H1 (cell line): ENCODE measurements at regions not wholly inside any gene's neighbourhood (a gene's known extent, or its start where the extent isn't known, plus 50 kb on each side); places are given as distances from the start of the nearest gene placed in this dataset.

ENCODE experiments used
- CEBPB ChIP-seq: IDR thresholded peaks from 2 replicates; pipeline ENCODE4 v1.6.1; 2012; ENCODE audit warnings: low read depth, low read length
- EGR1 ChIP-seq: IDR thresholded peaks from 2 replicates; pipeline ENCODE4 v1.6.1; 2011; ENCODE audit warnings: low read depth, low read length, borderline replicate concordance
- EP300 ChIP-seq, 2 experiments: IDR thresholded peaks; 1 replicate in 1 of 2; 2 replicates in 1 of 2; pipeline ENCODE4 v1.6.1; 2011 to 2012; ENCODE audit warnings: low read depth in 2 of 2, low read length in 2 of 2, mild to moderate bottlenecking in 2 of 2, borderline replicate concordance in 1 of 2, inconsistent platforms in 1 of 2, moderate library complexity in 1 of 2
- NANOG ChIP-seq: IDR thresholded peaks from 2 replicates; pipeline ENCODE4 v1.6.1; 2011; ENCODE audit warnings: low read length, low read depth, mild to moderate bottlenecking, inconsistent platforms; ENCODE audit not compliant: insufficient read depth, poor library complexity, severe bottlenecking
- POLR2A ChIP-seq, 2 experiments: IDR thresholded peaks; 1 replicate in 1 of 2; 2 replicates in 1 of 2; pipeline ENCODE4 v1.6.1; 2011; ENCODE audit warnings: low read depth in 2 of 2, low read length in 2 of 2, mild to moderate bottlenecking in 2 of 2; ENCODE audit errors: control extremely low read depth in 1 of 2
- TAF7 ChIP-seq: optimal IDR thresholded peaks from 2 replicates; pipeline ENCODE3; 2011; ENCODE audit warnings: low read depth, mild to moderate bottlenecking, inconsistent platforms, low read length, moderate library complexity, borderline replicate concordance
- TBP ChIP-seq: IDR thresholded peaks from 2 replicates; pipeline ENCODE4 v1.6.1; 2011; ENCODE audit warnings: low read depth, low read length, improper control_type of control experiment
- TF ChIP-seq, protein P1 (sequence below), 3 experiments: IDR thresholded peaks; 1 replicate in 2 of 3; 2 replicates in 1 of 3; pipeline versions ENCODE4 v1.5.1 to v1.6.1; 2011; ENCODE audit warnings: low read length in 3 of 3, mild to moderate bottlenecking in 3 of 3, inconsistent platforms in 2 of 3, low read depth in 1 of 3, moderate library complexity in 1 of 3; ENCODE audit not compliant: insufficient read depth in 1 of 3; ENCODE audit errors: control extremely low read depth in 1 of 3
- TF ChIP-seq, protein P2 (sequence below): IDR thresholded peaks from 2 replicates; pipeline ENCODE4 v1.6.1; 2012; ENCODE audit warnings: inconsistent platforms

DNA sequence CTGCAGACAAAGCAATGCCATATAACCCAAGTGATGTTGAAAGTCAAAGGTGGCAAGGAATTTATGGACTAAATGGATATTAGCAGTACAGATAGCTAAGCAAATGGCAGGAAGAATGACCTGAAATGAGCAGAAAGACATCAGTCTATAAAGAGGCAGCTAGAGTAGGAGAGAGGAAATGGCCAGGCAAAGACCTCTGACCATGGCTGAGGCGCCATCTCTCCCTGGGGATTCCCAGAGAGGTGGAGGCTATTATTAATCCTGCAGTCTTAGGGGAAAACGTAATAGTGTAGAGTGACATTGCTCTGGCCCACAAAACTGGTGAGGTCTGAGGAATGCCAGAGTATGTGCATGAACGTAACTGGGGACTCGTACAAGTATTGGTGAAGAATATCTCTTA is 563.6 kb upstream of the PRMT6 start:
- TF ChIP-seq, protein P1, sequence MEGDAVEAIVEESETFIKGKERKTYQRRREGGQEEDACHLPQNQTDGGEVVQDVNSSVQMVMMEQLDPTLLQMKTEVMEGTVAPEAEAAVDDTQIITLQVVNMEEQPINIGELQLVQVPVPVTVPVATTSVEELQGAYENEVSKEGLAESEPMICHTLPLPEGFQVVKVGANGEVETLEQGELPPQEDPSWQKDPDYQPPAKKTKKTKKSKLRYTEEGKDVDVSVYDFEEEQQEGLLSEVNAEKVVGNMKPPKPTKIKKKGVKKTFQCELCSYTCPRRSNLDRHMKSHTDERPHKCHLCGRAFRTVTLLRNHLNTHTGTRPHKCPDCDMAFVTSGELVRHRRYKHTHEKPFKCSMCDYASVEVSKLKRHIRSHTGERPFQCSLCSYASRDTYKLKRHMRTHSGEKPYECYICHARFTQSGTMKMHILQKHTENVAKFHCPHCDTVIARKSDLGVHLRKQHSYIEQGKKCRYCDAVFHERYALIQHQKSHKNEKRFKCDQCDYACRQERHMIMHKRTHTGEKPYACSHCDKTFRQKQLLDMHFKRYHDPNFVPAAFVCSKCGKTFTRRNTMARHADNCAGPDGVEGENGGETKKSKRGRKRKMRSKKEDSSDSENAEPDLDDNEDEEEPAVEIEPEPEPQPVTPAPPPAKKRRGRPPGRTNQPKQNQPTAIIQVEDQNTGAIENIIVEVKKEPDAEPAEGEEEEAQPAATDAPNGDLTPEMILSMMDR (IDR thresholded peaks at IDR 0.05; ENCODE audit: control extremely low read depth in 1 of 3, insufficient read depth in 1 of 3, low read depth in 1 of 3, low read length in 3 of 3): no peak
- TF ChIP-seq TBP: no peak
- no peak for TF ChIP-seq CEBPB
- no peak for TF ChIP-seq TAF7
- no peak for TF ChIP-seq EGR1
- TF ChIP-seq, protein P2, sequence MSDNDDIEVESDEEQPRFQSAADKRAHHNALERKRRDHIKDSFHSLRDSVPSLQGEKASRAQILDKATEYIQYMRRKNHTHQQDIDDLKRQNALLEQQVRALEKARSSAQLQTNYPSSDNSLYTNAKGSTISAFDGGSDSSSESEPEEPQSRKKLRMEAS: no peak
- TF ChIP-seq NANOG: no peak
- no peak for TF ChIP-seq EP300 (IDR thresholded peaks at IDR 0.05; ENCODE audit: borderline replicate concordance in 1 of 2, low read depth in 2 of 2, low read length in 2 of 2)
- no peak for TF ChIP-seq POLR2A (IDR thresholded peaks at IDR 0.05; ENCODE audit: control extremely low read depth in 1 of 2, low read depth in 2 of 2, low read length in 2 of 2)
